ENCODE measurements at regions not wholly inside any gene's neighbourhood (a gene's known extent, or its start where the extent isn't known, plus 50 kb on each side); places are given as distances from the start of the nearest gene placed in this dataset.

DNA sequence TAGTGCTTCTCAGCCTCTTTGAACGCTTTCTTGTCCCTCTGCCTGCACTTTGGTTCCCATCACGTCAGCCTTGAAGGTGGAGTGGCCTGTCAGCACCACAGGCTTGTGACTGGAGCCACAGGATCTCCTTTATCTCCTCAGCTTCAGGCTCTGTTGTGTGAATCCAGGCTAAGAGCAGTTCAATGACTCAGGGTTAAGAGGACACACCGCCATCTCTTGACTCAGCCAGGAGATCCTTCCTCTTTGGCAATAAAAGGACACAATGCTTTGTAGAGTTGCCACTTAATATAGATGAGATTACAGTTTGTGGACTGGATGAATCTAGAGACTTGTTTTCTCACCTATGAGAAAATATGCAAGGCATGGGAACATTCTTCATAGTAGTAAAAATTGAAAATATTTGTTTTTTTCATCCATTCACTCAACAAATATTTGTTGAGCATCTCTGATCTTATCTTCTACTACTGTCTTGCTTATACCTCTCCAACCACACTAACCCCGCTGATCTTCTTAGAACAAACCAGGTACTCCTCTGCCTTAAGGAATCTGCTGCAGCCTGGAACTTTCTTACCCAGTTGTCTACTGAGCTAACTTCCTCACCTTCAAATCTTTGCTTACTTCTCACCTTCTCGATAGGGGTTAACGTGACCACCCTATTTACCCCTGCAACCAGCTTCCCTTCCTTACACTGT lies 62.3 kb downstream of the UCHL1 start:
- no peaks in the 10 kb centered on the region for H3K4me1 Mint-ChIP-seq
- H3K9me3 Mint-ChIP-seq, result no peaks in the 10 kb centered on the region
- no peaks in the 10 kb centered on the region for H3K36me3 Mint-ChIP-seq
- DNase-seq, result no peak
- no peak overlapping the region for H3K27ac Mint-ChIP-seq
- H3K4me3 Mint-ChIP-seq, result no peak overlapping the region
- H3K27me3 Mint-ChIP-seq, result peaks cover 4% of the 10 kb centered on the region

DNA sequence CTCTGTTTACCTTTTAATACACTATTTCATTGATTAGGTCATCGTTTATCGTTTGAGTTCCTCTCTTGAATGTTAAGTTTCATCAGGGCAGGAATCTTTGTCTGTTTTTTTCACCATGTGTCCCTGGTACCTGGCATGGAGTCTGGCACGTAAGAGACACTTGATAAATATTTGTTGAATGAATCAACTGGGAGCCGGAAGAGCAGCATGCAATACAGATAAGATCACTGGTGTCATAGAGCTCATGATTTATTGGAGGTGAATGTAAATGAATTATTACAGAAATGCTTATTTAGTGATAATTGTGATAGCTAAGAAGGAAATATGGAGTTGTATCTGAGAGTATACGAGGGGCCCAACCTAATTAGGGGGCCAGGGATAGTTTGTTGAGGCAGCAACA lies 62.8 kb downstream of the UCHL1 start:
- no peak overlapping the region for H3K4me3 Mint-ChIP-seq
- no peaks in the 10 kb centered on the region for H3K9me3 Mint-ChIP-seq
- H3K27me3 Mint-ChIP-seq, result peaks cover 4% of the 10 kb centered on the region
- no peaks in the 10 kb centered on the region for H3K36me3 Mint-ChIP-seq
- no peak for DNase-seq
- no peak overlapping the region for H3K27ac Mint-ChIP-seq
- H3K4me1 Mint-ChIP-seq, result no peaks in the 10 kb centered on the region

DNA sequence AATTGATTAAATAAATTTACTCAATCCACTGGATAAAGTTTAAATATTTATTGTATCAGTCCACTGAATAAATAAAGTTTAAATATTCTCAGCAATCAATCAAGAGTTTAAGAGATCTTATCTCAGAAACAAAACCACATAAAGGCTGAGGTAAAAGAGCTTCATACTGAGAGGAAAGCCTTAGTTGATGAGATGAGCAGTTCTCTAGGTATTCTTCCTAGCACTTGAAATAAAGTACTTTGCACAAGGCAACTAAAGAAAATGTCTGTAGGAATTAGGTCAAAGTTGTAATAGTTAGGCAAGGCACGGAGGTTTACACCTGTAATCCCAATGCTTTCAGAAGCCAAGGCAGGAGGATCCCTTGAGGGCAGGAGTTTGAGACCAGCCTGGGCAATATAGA lies 63.5 kb downstream of the UCHL1 start:
- Mint-ChIP-seq H3K27me3 (peaks cover 4% of the 10 kb centered on the region), H3K36me3 (no peaks in the 10 kb centered on the region), H3K4me3 (no peak overlapping the region), H3K27ac (no peak overlapping the region), H3K4me1 (no peaks in the 10 kb centered on the region), H3K9me3 (no peaks in the 10 kb centered on the region)
- DNase-seq, result no peak

DNA sequence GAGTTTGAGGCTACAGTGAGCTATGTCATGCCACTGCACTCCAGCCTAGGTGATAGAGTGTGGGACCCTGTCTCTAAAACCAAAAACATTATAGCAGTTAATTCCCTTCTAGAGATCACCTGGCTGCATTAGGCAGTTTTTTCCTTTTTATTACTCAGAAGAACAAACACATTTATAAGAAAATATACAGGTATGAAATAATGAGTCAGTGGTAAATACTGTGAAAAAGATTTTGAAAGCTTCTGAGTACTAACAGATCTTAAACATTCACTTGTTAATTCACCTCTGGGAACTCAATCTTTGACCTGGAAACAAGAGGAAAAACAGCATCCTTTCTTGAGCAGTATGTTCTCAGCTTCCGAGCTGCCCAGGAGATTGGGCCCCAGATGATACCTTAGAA lies 64.1 kb downstream of the UCHL1 start:
- no peak for DNase-seq
- H3K9me3 Mint-ChIP-seq, result no peaks in the 10 kb centered on the region
- no peaks in the 10 kb centered on the region for H3K36me3 Mint-ChIP-seq
- no peaks in the 10 kb centered on the region for H3K4me1 Mint-ChIP-seq
- H3K27ac Mint-ChIP-seq, result no peak overlapping the region
- H3K27me3 Mint-ChIP-seq, result peaks cover under 1% of the 10 kb centered on the region
- H3K4me3 Mint-ChIP-seq, result no peak overlapping the region

DNA sequence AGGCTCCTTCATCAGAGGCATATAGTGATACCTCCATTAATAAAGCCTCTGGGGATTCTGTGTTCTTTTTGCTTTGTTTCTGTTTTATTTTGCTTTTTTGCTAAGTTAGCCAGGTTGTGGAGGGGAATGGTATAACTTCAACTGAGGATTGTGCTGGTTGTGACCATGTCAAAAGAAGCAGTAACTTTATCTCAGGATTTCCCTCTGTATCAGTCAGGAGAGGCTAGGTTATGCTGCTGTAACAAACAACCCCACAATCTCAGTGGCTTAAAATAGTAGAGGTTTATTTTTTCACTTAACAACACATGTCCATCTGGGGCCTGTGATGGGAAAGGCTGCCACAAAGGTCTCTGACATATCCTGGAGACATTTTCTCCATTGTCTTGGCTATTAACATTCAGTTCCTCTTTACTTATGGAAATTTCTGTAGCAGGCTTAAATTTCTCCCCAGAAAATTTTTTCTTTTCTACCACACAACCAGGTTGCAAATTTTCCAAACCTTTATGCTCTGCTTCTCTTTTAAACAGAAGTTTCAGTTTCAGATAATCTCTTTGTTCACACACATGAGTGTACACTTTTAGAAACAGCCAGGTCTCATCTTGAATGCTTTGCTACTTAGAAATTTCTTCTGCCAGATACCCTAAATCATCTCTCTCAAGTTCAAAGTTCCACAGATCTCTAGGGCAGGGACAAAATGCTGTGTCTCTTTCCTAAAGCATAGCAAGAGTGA lies 64.7 kb downstream of the UCHL1 start:
- no peaks in the 10 kb centered on the region for H3K4me1 Mint-ChIP-seq
- no peak overlapping the region for H3K4me3 Mint-ChIP-seq
- no peak for DNase-seq
- no peak overlapping the region for H3K27ac Mint-ChIP-seq
- H3K36me3 Mint-ChIP-seq, result no peaks in the 10 kb centered on the region
- H3K27me3 Mint-ChIP-seq, result no peaks in the 10 kb centered on the region
- H3K9me3 Mint-ChIP-seq, result no peaks in the 10 kb centered on the region

DNA sequence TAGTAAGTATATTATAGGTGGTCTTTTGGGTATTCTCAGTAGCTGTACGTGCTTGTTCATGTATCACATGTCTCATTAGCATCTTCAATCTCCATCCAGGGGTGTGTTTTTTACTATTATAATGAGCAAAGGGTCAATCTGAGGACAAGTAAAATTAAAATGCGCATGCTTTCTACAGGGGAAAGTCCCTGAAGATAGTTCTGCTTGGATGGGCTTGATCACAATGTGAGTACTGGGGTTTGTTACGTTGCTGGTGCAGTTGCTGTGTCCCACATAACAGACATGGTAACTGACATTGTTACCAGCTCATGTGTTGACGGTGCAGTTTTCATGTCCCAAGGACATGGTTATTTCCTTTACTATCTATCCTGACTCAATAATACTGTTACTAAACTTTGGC lies 65.9 kb downstream of the UCHL1 start:
- Mint-ChIP-seq H3K27me3 (no peaks in the 10 kb centered on the region), H3K4me3 (no peak overlapping the region), H3K9me3 (no peaks in the 10 kb centered on the region), H3K27ac (no peak overlapping the region), H3K36me3 (no peaks in the 10 kb centered on the region), H3K4me1 (no peaks in the 10 kb centered on the region)
- no peak for DNase-seq

DNA sequence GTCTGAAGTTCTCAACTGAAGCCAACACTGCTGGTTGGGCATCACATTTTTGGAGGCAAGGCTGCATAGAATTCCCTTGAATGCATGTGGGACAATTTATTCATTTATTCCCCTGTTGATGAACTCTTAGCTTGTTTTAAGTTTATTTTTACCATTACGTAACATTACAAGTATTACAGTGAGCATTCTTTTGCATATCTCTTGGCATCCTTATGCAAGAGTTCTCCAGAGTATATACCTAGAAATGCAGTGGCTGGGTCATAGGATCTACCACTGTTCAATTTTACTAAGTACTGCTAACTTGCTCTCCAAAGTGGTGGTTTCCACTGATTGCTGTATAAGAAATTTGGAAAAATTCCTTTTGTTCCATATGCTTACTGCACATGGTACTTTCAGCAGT lies 66.5 kb downstream of the UCHL1 start:
- no peak for DNase-seq
- no peaks in the 10 kb centered on the region for H3K9me3 Mint-ChIP-seq
- no peaks in the 10 kb centered on the region for H3K4me1 Mint-ChIP-seq
- H3K27me3 Mint-ChIP-seq, result no peaks in the 10 kb centered on the region
- no peaks in the 10 kb centered on the region for H3K36me3 Mint-ChIP-seq
- no peak overlapping the region for H3K27ac Mint-ChIP-seq
- no peak overlapping the region for H3K4me3 Mint-ChIP-seq

DNA sequence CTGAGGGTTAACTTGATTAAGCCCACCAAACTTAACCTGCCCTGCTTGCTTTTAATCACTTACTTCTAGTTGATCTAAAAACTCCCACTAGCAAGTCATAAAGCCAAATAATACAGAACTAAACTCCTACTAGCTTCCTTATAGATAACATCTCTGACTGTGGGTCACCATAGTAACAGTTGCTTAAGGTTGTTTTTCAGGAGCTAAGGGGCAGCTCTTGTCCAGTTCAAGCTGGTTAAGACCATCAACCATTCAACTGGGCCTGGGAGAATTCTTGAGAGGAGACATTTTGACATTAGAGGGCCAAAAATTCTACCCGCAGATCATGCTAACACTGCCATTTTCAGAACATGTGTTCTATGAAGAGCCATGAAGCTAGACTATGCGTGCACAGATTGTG lies 67.0 kb downstream of the UCHL1 start:
- no peak overlapping the region for H3K4me3 Mint-ChIP-seq
- no peaks in the 10 kb centered on the region for H3K4me1 Mint-ChIP-seq
- no peak for DNase-seq
- H3K36me3 Mint-ChIP-seq, result no peaks in the 10 kb centered on the region
- H3K27ac Mint-ChIP-seq, result no peak overlapping the region
- H3K27me3 Mint-ChIP-seq, result peaks cover under 1% of the 10 kb centered on the region
- H3K9me3 Mint-ChIP-seq, result no peaks in the 10 kb centered on the region

DNA sequence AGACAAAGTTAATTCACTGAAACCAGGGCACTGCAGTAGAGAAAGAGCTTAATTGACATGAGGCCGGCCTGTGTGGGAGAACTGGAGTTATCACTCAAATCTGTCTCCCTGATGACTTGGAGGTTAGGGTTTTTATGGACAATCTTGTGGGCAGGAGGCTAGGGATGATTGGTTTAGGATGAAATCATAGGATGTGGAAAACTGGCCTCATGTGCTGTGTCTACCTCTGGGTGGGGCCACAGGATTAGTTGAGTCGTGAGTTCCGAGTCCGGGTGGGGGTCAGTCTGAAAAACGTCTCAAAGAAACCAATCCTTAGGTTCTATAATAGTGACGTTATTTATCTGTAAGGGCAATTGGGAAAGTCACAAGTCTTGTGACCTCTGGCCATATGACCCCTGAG lies 68.1 kb downstream of the UCHL1 start:
- Mint-ChIP-seq H3K27me3 (peaks cover 4% of the 10 kb centered on the region), H3K27ac (no peak overlapping the region), H3K4me3 (no peak overlapping the region), H3K9me3 (no peaks in the 10 kb centered on the region), H3K4me1 (no peaks in the 10 kb centered on the region), H3K36me3 (no peaks in the 10 kb centered on the region)
- DNase-seq, result no peak

DNA sequence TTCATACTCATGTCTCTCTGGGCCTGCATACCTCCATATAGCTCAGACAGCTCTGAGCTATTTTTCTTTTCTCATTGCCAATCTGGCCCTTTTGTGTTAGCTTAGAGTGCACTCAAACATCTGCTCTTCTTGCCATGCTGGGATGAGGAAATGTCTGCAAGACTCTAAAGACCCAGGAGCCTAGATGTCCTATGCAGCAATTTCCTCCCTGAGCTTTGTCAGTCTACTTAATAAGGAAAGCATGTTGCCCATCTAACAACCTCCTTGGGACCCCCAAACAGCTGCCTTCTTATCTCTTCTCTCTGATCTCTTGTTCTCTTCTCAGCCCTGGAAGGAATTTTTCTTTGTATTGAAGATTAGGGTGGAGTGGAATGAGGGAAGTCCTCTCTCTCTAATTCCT lies 69.2 kb downstream of the UCHL1 start:
- H3K27me3 Mint-ChIP-seq, result peaks cover 4% of the 10 kb centered on the region

DNA sequence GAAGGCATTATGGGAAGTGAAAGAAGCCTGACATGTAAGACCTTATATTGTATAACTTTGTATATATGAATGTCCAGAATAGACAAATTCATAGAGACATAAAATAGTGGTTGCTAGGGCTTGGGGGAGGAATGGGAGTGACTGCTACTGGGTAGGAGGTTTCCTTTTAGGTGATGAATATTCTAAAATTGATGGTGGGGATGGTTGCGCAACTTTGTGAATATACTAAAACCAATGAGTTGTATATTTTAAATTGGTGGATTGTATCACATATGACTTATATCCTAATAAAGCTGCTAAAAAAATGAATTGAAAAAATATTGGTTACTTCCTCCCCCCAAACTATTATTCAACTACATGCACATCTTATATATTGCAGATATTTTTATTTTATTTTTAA lies 70.0 kb downstream of the UCHL1 start:
- Mint-ChIP-seq H3K4me1 (no peaks in the 10 kb centered on the region), H3K27me3 (peaks cover 4% of the 10 kb centered on the region), H3K9me3 (no peaks in the 10 kb centered on the region), H3K27ac (no peak overlapping the region), H3K4me3 (no peak overlapping the region), H3K36me3 (no peaks in the 10 kb centered on the region)
- no peak for DNase-seq

More for the DNA sequence above, 69.2 kb downstream of the UCHL1 start:
- DNase-seq, result no peak
- H3K4me3 Mint-ChIP-seq, result no peak overlapping the region
- no peaks in the 10 kb centered on the region for H3K36me3 Mint-ChIP-seq
- H3K9me3 Mint-ChIP-seq, result no peaks in the 10 kb centered on the region
- H3K4me1 Mint-ChIP-seq, result no peaks in the 10 kb centered on the region
- H3K27ac Mint-ChIP-seq, result no peak overlapping the region

DNA sequence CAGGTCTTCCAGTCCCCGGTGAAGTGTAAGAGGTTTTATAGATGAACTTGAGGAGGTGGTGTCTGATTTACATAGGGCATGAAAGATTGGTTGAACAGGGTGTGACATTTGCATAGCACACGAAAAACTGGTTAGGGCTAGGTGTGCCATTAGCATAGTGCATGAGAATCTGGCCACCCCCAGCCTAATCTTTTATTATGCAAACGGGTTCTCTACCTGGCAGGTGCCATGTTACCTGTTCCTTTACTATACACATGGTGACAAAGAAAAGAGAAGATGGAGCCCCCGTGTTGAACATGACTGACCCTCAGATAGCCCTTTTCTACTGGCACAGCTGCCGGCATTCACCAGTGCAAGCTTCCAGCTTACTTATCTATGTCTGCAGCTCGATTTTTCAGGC lies 71.0 kb downstream of the UCHL1 start:
- Mint-ChIP-seq H3K4me1 (no peaks in the 10 kb centered on the region), H3K9me3 (no peaks in the 10 kb centered on the region), H3K4me3 (no peak overlapping the region), H3K36me3 (no peaks in the 10 kb centered on the region), H3K27me3 (peaks cover 4% of the 10 kb centered on the region), H3K27ac (no peak overlapping the region)
- no peak for DNase-seq

DNA sequence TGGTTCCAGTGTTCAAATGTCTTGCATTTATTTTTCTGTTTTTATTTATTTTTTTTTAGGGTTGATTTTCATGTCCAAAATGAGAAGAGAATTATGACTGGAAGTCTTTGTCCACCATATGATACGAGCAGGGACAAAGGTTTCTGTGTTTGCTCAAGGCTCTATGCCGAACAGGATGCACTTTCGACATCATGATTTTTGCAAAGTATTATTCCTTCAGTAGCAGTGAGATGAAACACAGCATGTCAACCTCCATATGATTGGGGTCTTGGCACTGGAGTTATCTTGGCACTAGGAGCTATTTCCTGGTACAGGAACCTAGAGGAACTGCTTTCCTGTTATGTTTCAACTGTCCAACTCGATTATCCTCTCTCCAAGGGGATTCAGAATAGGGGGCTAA lies 72.6 kb downstream of the UCHL1 start:
- Mint-ChIP-seq H3K27ac (no peak overlapping the region), H3K27me3 (peaks cover 4% of the 10 kb centered on the region), H3K36me3 (no peaks in the 10 kb centered on the region), H3K4me3 (no peak overlapping the region), H3K9me3 (no peaks in the 10 kb centered on the region), H3K4me1 (no peaks in the 10 kb centered on the region)
- no peak for DNase-seq

DNA sequence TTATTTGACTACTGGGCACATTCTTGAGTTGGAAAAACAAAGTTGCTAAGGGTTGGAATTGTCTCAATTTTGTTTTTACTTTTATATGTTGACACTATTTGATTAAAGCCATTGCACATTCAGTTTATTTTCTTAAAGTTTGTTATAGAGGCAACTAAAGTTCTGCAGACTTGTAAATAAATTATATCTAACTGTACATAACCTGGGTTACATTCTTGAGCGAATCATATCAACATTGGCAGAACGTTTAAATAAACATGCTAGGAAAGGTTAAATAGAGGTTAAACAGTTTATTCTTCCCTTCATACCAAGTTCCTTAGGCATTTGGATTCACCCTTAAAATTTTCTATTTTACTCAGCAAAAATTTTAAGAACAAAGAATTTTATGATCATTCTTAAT lies 74.5 kb downstream of the UCHL1 start:
- no peak for DNase-seq
- no peak overlapping the region for H3K27ac Mint-ChIP-seq
- no peaks in the 10 kb centered on the region for H3K4me1 Mint-ChIP-seq
- H3K36me3 Mint-ChIP-seq, result no peaks in the 10 kb centered on the region
- peaks cover 4% of the 10 kb centered on the region for H3K27me3 Mint-ChIP-seq
- no peak overlapping the region for H3K4me3 Mint-ChIP-seq
- no peaks in the 10 kb centered on the region for H3K9me3 Mint-ChIP-seq

DNA sequence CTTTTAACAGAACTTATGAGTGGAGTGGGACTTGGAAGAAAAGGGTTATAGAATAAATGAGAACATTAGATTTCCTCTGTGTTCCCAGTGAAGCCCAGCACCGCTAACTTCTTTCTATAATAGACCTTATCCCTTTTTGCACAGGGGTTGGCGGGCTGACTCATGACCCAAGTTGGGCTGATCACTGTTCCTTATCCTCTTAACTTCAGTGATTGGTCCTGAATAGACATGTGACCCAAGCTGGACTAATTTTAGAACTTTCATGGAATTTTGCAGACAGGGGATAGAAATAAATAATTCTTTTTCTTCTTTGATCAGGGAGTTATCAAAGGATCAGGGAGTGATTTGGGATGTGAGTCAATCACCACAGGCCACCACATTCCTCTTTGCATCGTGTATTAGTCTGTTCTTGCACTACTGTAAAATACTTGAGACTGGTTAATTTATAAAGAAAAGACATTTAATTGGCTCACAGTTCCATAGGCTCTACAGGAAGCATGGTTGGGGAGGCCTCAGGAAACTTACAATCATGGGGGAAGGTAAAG lies 75.9 kb downstream of the UCHL1 start:
- Mint-ChIP-seq H3K36me3 (no peaks in the 10 kb centered on the region), H3K27me3 (peaks cover 4% of the 10 kb centered on the region), H3K9me3 (no peaks in the 10 kb centered on the region), H3K4me1 (no peaks in the 10 kb centered on the region), H3K27ac (no peak overlapping the region), H3K4me3 (no peak overlapping the region)
- DNase-seq, result no peak

DNA sequence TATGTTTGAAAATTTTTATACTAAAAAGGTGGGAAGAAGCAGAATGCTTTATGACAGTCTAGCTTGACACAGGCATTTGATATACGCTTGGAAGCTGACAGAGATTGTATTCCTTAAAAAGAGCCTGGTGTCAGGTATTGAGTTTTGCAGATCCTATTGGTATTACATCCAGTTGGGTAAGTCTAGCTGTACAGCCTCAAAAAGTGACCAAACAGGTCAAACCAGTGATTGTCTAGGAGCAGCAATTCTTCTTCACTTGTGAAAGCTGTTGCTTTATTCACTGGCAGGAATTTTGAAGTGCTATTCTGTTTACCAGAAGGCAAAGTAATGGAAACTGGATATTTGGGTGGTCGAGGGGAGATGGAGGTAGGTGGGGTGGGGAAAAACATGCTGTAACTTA lies 77.5 kb downstream of the UCHL1 start:
- Mint-ChIP-seq H3K36me3 (no peaks in the 10 kb centered on the region), H3K4me3 (no peak overlapping the region), H3K9me3 (peaks cover 4% of the 10 kb centered on the region), H3K27ac (no peak overlapping the region), H3K4me1 (no peaks in the 10 kb centered on the region), H3K27me3 (no peaks in the 10 kb centered on the region)
- DNase-seq, result no peak

Data from activated naive CD8-positive, alpha-beta T cell treated with anti-CD3 and anti-CD28 coated beads for 36 hours (primary cell).